GM19455 (cell line): ENCODE measurements at regions not wholly inside any gene's neighbourhood (a gene's known extent, or its start where the extent isn't known, plus 50 kb on each side); places are given as distances from the start of the nearest gene placed in this dataset.

Source experiments
- ATAC-seq: cut with Tn5 transposase; IDR thresholded peaks from one replicate; pipeline ENCODE4 v1.9.1; 2021; ENCODE audit not compliant: unreplicated experiment

DNA sequence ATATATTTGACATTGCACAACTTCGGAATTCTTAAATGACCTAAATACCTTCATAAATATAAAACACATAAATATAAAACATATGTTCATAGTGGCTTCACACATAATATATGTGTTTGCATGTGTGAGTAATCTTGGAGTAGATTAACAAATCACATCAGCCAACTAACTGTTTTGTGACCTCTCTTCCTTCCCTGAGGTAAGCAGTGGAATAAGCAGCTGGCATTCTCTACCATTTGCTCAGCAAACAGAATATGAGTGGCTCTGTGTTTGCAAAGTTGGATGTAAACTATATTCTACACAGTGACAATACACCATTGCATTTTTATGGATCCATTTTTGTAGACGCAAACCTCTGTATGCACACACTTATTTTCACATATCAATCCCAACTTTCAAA, 189.9 kb downstream of the ACER2 start:
- ATAC-seq, result no peak

DNA sequence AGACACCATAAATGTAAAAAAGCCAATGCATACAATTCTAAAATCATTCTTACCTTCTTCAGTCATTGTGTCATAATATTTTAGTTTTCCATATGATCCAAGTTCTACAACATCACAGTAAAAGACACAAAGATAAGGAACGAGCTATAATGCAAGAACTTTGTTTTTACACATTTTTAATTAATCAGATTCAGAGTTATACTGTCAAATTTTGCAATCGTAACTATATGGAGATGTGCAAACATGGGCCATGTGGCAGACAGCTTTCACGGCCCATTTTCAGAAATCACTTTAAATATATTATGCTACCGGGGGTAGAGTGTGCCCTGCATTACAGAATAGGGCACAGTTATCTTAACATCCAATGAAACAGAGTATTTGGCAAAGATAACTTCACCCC, 188.4 kb downstream of the ACER2 start:
- ATAC-seq, result no peak

DNA sequence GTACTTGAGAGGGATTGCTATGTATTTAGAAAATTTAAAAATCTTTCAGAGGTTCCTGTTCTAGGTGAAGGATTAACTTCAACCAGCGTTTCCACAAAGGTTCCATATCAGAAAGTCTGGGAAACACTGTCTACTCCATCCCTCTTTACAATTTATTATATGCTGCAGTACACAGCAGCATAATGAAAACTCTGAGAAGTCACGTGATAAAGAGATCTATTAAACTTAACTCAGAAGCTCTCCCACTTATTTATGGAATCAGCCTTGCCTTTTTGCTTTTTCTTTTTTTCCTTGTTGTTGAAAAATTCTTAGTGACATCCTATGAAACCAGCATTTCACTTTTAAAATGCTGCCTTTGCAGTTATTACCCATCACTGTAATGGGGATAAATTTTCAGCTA, 186.2 kb downstream of the ACER2 start:
- no peak for ATAC-seq

DNA sequence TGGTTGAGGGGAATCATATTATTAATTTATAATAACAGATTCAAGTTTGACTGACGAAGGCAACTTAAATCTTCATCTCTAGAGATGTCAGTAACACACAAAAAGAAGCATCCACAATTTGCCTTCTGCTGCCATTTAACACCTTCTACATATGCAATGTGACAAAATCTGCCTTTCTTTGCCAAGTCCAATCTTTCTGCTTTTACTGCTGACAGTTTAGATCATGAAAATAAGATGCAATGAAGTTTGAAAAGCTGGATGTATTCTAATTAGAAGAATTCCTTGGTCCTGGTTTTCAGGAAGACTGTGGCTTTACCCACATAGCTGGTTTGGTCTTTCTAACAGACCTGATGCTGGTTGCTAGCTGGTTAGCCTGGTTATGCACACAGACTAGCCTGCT, 178.9 kb downstream of the ACER2 start:
- no peak for ATAC-seq

DNA sequence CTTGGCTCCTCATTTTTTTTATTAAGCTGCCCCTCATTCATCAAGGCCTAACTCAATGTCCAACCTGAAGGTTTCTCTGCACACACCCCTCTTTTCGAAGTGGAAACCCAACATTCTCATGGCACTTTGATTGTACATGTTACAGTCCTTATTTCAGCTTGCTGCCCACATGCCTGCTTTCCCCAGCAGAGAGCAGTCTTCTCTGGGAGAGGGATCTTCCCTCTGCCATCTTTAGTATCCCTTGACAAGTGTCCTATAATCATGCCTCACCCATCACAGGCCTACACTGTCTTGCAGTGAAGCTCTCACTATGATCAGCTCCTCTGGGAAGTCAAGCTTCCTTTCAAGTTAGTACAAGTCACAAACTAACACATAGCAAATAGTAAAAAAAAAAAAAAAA, 175.1 kb downstream of the ACER2 start:
- ATAC-seq, result no peak

DNA sequence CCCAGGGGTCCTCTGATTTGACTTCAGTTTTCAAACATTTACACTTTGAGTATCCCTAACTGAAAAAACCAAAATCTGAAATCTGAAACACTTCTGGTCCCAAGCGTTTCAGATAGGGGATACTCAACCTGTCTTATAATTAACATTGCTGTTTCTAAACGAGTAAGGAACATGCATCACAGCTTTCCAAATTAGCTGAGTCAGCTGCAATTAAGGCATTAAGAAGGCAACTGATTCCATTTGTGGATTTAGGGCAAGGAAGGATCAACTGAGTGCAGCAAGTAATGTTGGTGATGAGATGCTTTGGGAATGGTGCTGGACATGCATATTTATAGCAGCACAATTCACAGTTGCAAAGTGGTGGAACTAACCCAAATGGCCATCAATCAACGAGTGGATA, 168.6 kb downstream of the ACER2 start:
- no peak for ATAC-seq

DNA sequence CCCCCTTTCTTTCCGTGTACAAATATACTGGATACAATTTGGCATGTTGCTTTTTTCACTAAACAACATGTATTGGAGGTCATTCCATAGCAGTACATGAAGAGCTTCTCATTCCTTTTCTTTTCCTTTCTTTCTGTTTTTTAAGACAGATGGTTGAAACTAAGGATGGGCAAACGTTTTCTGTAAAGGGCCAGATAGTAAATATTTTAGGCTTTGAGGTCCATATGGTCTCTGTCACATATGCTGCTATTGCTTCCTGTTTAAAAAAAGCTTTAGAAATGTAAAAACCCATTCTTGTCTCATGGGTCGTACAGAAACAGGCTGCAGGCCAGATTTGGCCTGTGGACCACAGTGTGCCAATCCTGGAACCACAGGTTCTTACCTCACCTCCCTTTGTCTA, 160.1 kb downstream of the ACER2 start:
- no peak for ATAC-seq

DNA sequence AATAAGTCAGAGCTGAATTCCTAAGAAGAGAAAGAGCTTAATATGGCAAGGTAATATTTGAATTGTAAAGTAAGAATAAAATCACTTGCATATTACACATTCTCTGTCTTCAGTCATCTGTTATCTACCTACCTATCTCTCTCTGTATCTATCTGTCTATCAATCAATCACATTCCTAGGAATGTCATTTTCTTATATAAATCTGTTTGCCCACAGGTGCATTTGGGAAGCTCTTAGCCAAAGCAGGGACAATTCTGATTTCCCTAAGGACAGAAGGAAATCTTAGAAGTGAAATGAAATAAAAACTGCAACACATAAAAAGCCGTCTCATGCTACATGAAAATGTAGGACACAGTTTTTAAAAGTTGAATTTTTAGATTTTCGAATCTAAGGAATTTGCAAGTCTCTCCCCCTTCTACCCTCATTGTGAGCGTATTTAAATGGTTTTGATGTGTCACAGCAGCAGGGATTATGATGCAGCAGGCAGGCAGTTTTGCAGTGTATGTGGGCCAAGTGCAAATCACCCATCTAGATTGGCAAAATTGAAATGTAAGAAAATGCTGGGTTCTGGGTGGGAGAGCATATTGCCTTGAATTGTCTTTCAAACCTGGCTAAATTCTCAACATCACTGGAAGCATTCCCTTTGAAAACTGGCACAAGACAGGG, 155.7 kb downstream of the ACER2 start:
- ATAC-seq, result no peak

DNA sequence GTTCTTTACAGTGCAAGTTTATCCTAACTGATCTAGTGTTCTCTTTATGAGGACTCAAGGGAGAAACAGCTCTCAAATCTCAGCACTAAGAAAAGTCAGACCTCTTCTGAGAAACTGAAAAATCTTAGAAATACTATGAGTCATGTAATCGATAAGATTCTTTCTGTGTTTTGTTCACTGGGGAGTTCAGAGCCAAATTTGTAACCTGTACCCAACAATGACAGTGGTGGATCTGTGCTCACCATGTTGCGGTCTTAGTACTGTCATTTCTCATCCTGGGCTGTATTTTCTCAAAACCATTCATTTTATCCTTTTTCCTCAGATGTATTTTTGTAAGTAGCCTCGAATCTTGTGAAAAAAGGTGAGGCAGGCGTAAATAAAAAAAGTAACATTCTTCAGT, 146.4 kb downstream of the ACER2 start:
- ATAC-seq, result no peak

DNA sequence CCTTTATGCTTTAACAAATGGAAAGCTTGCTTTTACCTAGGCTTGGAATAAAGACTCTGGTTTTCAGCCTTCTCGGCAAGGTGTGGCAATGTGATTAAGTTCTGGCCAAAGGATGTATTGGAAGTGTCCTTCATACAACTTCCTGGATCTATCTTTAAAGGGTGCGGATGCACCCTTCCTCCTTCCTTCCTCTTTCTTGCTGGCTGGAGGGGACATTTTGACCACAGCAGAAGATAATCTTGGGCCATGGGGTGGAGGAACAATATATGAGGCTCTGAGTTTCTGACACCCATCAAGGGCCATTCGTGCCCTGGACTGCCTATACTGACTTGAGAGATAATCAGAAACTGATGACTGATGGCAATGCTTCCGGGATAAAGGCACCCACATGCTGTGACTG, 145.7 kb downstream of the ACER2 start:
- ATAC-seq, result no peak

DNA sequence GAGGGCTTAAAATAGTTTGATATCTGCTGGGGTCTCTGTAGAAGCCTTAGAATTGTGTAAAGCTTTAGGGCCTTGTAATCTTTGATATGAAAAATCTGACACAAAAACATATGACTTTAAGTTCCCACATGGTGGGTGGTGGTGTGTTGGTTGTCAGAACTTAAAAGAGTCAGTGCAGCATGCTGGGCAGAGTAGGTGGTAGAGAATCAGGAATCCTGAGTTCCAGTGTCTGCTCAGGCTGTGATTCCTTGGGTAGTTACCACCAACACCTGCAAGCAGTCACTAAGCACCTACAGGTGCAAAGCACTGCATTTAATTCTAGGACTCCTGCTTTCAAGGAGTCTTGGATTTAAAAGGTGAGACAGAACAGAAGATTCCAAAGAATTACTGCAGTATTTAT, 144.6 kb downstream of the ACER2 start:
- ATAC-seq, result no peak

DNA sequence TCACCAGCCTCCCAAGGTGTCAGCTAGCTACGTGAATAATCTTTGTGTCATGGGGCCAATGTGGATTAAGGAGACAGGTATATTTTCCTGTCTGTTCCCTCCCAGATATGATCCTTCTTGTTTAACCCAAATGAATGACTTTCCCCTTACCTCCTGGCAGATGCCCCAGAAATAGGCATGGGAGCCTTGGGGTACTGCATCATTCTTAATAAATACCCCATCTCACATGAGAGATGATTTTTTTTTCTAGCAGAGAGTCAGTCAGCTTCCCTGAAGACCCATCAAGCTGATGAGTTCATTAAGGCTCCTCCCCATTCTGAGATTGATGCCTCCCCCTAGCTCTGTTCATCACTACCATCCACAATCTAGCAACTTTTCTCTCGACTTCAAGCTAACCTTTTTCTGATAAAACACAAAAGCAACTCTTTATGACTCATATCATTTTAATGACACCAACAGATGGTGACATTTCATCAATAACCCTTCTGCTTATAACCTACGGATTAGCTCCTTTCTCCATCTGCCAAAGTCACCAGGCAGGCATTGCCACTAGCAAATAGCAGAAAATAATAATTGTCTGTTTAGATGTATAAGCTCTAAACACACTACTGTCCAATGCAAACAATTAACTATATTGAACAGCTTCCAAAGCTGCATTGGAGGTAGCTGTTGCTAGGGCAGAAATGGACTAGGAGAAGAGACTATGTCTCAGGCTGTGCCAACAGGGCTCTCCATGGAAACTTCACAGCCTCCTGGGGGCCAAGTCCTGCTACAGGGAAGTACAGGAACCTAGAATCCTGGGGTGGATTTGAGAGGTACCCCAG, 143.7 kb downstream of the ACER2 start:
- ATAC-seq, result no peak

DNA sequence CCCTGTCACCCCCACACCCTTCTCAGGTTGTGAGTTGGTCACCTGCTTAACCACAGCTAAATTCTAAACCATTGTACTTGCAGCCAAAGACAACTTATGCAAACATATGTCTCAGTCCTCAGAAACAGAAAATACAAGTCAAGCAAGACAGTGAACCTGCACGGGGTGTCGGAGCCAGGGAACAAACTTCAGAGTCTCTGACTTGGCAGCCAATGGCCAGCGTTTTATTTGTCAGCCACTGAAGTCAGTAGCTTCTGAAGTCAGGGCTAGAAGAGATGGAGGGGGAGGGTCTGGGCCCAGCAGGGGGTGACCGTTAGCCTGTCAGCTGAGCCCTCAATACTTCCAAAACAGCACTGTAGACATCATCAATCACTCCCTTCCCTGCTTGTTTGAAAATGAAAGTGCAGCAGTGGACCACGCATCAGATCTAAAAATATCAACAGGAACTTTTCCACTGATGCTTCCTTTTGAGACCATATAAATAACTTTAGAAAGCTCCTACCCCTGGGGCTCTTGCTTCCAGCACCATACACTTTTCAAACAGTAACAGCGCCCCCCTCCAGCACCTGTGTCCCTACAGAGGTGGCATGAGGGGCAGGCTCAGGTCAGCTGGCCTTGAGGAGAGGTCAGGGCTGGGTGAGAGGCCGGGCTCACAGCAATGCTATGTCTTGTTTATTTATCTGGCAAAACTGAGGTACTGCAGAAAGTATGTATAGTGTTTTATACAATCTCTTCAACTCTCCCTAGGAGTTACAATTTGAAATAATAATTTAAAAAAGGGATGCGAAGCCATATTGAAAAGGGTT, 142.5 kb downstream of the ACER2 start:
- peak; percentile 52 for ATAC-seq

DNA sequence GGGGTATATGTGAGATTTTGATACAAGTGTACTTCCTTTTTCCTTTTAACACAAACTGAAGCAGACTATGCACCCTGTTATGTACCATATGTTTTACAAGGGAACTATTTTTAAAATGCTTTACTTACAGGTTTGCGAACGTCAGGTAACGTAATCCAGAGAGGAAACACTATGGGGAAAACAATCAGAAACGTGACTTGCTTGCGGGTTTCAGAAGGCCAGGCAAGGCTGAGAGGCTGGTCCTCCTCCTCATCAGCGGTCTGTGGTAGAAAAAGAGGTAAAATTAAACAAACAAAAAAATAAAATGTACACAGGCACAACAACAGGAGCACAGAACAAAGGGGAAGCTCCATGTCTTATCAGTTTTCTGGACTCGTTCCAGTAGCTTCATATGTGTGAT, 141.2 kb downstream of the ACER2 start:
- no peak for ATAC-seq

DNA sequence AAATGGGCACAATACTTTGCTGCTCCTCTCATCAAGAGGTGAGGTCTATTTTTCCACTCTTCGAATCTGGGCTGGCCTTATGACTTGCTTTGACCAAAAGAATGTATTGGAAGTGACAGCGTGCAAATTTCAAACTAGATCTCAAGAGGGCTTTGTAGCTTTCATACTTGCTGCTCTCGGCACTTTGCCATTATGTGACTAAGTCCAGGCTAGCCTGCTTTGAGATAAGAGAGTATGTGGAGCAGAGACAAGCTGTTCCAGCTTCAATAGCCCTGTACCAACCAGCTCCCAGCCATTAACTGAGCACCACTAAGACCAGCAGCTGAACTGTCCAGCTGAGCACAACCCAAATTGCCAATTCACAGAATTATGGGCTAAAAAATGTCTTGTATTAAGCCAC, 124.6 kb downstream of the ACER2 start:
- no peak for ATAC-seq

DNA sequence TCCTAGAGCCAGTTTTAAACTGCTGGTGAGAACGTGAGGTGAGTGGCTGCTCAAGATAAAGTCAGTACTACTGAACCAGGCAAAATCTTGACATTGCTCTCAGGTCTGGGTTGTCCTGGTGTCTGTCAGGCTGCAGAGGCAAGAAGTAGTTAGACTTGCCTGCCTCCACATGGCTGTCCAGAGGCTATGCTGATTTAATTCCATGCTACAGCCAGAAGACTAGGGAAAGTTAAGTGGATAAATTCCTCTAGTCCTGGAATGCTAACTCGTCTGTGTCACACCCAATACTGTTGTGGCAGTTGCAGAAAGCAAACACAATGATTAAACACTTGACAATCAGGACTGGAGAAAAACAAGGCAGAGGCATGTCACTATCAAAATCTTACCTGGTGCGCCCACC, 118.9 kb downstream of the ACER2 start:
- ATAC-seq, result no peak

DNA sequence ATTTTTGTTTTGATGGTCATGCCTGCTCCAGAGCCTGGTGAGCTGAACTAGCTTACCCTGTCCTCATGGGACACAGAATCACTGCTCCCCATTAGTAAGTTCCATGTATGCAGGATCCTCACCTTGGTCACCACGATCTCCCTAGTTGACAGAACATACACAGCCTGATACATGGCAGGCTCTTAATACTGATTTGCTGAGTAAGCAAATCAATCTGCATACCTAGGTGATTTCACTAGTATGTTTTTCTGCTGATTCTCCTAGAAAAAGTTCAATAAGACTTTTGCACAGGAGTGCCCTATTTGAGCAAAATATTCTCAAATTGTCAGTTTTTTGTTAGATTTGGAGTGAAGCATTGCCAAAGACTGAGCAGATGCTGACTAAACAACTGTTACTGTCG, 113.7 kb downstream of the ACER2 start:
- ATAC-seq, result no peak

DNA sequence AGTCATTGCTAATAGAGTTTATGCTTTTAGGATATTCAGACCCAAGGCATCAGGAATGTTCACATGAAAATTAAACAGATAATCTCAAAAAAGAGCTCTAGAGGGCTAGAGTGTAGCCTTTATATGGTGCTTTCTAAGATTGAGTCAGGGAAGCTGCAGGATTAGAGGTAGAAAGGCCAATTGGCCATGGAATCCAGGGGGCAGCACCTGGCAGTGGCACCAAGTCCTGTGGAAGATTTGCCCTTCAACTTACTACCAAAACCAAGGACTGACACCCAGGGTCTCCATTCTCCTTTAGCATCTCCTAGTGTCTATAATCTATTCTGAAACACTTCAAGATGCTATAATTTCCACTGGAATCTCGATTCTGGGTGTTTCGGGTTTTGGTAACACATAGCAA, 112.4 kb downstream of the ACER2 start:
- no peak for ATAC-seq

DNA sequence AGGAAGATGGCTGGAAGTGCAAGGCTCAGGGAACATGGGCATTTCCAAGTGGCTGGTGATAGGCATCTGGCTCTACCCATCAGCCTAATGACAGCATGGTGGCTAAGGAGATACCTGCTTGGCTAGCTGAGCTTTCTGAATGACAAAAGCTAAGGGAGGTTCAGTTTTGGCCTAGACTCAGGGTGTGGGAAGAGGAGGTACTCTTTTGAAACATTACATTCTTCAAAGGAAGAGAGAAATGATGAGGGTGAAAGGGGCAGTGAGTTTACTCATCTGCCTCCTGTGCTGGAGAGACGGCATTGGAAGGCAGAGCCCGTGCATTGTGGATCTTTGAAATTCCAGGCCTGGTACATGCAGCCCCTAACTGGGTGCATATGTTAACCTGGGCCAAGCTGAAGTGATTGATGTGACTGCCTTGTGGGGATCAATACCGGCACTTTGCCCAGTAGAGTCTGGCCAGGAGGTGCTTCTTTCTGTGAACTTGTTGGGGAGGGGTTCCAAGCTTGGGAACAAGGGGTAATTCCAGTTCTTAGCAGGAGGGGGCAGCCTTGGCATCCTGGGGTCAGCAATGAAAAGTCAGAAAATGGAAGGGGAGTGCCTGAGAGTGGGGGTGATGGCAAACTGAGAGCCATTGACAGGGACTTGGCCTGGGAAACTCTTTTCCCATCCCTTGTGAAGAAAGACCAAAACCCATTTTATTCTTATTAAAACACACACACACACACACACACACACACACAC, 108.6 kb downstream of the ACER2 start:
- ATAC-seq, result no peak

DNA sequence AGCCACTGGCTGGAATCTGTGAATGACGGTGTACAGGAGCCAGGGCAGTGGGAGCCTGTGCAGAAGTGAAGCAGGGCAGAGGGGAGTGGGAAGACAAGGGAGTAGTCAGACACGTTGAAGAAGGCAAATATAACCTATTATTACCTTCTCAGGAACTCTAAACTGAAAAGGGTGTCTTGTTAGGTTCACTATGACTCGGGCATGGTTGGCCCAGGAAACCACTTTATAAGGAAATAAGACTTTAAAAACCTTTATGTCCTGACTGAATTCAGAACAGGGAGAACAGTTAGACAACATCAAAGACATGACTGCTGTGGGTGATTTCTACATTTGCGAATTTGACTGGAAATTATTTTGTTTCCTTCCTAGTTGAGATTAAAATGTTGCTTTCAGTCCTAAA, 107.5 kb downstream of the ACER2 start:
- no peak for ATAC-seq

DNA sequence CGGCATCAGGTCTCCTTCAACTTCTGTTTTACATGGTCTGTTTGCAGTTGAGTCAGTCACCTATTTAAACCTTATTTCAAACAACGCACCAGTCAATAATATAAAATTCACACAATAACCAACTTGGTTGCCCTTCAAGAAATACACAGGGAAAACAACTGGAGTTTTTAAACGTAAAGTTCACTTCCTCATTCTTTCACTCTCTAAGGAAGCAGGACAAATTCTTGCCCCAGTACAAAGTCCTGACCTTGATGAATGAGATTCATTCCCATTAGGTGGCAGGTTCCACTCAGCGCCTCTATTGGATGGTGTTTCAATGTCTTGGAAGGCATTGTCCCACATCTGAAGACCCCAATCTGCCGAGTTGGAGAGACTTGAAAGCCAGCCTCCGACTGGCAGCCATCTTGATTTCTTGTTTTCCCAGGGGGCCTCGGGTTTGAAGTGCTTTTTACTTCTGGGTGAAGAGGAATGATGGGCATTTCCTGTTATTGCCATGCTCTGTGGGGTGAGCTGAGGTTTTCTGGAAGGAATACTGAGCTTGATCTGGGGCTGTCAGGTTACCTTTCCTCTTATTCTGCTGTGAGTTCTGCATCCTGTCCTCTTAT, 105.0 kb downstream of the ACER2 start:
- ATAC-seq, result no peak
